ENCODE measurements at regions not wholly inside any gene's neighbourhood (a gene's known extent, or its start where the extent isn't known, plus 50 kb on each side); places are given as distances from the start of the nearest gene placed in this dataset.

- DNase-seq = peak; percentile 23
These were observed 55.1 kb upstream of the NETO1 start for GRCh38 chr18:72922895-72923294.
